COR-L47 (cell line): ENCODE measurements at regions not wholly inside any gene's neighbourhood (a gene's known extent, or its start where the extent isn't known, plus 50 kb on each side); places are given as distances from the start of the nearest gene placed in this dataset.
A peak's percentile ranks its signal among the peaks of the same experiment; 100 is the strongest.

ENCODE experiments used
- DNase-seq: peaks from one replicate; lab custom pipeline; 2025; lab: John Stamatoyannopoulos, UW

DNA sequence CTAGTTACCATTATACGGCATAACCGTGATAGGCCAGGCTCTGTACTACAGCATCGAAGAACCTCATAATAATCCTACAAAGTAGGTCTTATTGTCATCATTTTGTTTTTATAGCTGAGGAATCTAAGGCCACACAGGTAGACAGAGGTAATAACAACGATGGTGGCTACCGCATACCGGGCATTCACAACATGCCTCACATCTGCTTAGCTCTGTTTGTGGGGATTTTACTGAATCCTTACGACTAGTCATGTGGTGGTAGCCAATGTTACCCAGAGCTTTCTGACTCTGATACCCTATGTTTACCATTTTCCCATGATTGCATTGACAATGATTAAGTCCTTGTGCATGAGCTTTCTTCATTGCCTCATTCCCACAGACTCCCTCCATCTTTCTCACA lies 269.4 kb downstream of the TCF7L2 start:
- DNase-seq, result no peak

DNA sequence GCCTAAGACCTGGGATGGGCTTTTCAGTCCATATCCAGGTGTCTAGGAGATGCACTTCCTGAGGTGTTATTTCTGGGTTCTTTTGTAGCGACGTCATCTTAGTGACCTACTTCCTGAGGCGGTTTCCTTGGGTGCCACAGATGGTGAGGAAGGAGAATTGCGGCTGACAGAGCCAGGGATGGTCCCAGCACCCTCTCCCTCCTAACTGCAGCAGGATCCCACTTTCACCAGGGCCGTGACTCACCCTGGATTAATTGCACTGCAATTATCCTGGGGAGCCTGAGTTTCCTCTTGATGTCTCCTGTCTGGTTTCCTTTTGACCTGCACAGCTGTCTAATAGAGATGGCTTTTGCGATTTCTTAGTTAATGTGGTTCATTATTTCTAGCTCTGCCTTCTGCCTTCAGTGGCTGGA lies 271.7 kb downstream of the TCF7L2 start:
- peak; percentile 39 for DNase-seq

DNA sequence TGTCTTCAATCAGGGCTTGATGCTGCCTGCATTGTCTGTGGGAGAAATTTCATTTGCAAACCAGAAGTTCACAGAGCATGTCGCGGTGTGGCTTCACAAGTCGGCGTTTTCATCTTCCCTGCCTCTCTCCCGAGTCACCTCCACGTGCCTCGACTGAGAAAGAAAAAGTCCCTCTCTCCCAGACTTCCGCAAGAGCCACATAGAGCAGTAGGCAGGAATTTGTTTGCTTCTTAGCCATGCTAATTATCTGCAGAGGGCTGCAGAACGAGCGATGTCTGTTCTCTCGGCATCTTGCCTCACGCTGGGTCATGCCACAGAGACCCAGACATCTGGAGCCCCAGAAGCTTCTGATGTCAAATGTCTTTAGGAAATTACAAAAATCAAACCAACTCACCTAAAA lies 272.2 kb downstream of the TCF7L2 start:
- no peak for DNase-seq

DNA sequence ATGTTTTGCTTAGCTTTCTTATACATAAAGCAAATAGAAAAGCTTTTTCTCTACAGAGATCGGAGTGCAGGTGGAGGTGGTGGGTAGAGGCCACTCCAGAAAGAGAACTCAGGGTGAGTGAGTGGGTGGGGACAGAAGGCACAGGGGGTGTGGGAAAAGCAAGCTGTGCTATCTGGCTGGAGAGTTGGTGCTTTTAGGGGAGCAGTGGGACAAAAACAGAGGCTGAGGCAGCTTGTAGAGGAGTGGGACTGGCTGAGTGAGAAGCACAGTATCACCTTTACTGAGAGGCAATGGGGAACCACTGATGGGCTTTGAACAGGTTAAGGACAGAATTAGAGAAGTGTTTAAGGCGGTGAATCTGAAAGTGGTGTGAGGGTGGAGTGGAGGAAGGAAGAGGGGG lies 275.3 kb downstream of the TCF7L2 start:
- no peak for DNase-seq

DNA sequence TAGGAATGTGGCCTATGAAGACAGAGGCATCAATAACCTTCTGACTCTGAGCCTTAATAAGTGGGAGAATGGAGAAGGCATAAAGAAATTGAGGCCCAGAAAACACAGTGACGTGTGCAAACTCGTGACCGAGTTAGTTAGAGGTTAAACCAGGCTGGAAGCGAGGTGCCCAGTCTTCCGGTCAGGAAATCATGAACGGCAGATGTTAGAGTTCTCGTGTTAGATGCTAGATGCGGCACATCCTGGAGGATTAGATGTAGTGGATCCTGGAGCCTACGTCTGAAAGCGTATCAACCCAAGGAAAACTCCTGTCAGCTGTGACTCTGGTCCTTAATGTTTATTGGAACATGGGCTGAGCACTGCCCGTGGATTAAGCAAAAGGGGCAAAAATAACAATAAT lies 275.9 kb downstream of the TCF7L2 start:
- no peak for DNase-seq

GRCh38 chr10:113226399-113226798 lies 276.4 kb downstream of the TCF7L2 start:
- no peak for DNase-seq

- DNase-seq, result no peak
These were observed 276.9 kb downstream of the TCF7L2 start for GRCh38 chr10:113226831-113227445.

DNA sequence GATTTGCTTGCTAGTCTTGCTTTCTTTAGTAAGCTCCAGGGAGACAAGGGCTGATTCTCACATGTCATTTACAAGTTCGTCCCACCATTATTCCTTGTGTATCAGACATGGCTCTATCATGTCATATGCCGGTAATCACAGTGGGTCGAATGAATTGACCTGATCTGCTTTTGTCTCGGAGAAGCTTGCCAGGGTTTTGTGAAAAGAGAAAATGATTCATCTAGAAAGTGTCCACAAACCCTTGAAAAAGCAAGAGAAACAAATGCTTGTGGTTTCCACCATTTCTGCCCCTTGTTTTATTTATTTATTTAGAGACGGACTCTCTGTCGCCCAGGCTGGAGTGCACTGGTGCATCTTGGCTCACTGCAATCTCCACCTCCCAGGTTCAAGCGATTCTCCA lies 278.5 kb downstream of the TCF7L2 start:
- no peak for DNase-seq

- DNase-seq, result no peak
These were observed 280.1 kb downstream of the TCF7L2 start for GRCh38 chr10:113230011-113230610.

DNA sequence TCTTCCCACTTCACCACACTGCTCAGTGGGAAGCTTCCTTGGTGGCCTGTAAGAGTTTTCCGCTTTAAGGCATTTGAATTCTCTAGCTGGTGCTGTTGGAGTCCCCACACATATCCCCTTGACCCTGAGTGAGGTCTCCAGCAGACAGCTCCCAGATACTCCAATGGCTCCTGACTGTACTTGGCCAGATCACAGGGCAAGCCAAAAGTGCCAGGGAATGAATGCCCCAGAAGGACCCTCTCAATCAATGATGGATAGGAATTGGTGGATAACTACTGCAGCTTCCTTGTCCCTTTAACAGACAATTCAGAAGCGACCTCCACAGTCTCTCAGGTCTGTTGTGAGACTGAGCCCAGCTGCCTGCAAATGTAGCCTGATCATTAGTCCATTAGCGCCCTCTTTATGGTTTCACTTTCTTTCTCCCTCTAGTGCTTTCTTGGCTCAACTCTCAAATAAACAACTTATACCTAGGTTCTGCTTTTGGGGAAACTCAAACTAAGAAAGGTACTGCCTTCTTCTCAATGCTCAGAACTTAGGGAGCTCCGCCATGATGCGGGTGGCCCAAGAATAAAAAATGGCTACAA lies 283.0 kb downstream of the TCF7L2 start:
- DNase-seq, result no peak

DNA sequence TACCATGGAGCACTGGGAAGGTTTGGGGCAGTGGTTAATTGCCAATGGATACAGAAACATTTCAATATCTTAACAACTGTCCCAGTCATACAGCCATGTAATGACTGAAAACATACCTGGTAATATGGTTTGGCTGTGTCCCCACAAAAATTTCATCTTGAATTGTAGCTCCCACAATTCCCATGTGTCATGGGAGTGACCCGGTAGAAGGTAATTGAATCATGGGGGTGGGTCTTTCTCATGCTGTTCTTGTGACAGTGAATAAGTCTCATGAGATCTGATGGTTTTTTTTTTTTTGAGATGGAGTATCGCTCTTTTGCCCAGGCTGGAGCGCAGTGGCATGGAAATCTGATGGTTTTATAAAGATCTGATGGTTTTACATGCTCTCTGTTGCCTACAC lies 284.4 kb downstream of the TCF7L2 start:
- no peak for DNase-seq

- DNase-seq, result no peak
These were observed 285.5 kb downstream of the TCF7L2 start for GRCh38 chr10:113235508-113235907.

- no peak for DNase-seq
These were observed 287.0 kb downstream of the TCF7L2 start for GRCh38 chr10:113236998-113237397.

DNA sequence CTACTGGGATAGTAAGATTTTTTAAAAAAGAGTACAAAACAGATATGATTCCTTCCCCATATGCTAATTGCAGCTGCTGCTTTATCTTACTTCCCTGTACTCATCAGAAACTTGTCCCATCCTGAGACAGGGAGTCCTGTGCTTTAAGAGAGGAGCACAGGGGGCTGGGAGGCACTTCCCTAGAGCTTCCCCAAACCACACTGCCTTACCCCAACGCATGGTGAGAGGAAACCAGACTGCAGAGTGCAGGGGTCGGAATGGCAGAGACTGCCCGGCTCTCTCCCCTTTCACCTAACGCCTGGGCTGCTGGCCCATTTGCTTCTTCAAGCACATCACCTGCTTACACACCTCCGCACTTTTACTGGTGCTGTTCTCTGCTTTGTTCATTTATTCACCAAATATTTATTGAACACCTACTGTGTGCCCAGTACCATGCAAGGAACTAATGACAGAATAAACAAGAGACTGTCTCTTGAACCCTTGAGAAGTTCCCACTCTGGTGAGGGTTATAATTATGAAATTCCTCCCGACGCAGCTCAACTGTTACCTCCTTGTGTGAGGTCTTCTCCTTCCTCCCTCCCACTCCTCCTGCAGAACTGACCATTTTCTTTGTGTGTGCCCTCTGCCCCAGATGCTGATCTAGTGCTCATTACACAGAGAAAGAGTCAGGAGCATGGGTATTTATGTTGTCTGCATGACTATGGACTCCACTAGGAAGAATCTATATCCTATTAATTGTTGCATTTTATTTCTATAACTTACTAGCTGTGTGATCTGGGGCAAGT lies 289.7 kb downstream of the TCF7L2 start:
- no peak for DNase-seq

- DNase-seq, result no peak
These were observed 290.7 kb downstream of the TCF7L2 start for GRCh38 chr10:113240736-113241135.

- no peak for DNase-seq
These were observed 291.7 kb downstream of the TCF7L2 start for GRCh38 chr10:113241599-113242360.

GRCh38 chr10:113243311-113243710 lies 293.3 kb downstream of the TCF7L2 start:
- no peak for DNase-seq

GRCh38 chr10:113244750-113245149 lies 294.7 kb downstream of the TCF7L2 start:
- no peak for DNase-seq

DNA sequence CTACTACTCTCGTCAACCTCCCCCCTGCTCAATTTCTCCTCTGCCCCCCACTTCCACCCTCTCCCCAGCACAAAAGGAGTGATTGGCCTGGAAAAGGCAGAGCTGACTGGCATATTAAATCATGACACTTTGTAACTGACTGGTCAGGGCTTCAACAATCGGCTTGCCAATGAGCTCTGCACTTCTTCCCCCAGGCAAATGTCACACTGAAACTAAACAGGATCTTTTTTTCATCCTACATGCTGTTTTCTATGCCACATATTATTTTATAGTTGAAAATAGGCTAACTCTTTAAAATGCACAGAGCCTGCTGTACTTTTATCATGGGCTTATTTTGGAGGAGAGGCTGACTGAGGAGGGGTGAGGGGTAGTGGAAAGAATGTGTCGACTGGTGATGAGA lies 295.2 kb downstream of the TCF7L2 start:
- no peak for DNase-seq

GRCh38 chr10:113247050-113247449 lies 297.0 kb downstream of the TCF7L2 start:
- DNase-seq, result no peak

- peak; percentile 43 for DNase-seq
These were observed 299.9 kb upstream of the HABP2 start for GRCh38 chr10:113252650-113253618.
